ENCODE measurements at regions not wholly inside any gene's neighbourhood (a gene's known extent, or its start where the extent isn't known, plus 50 kb on each side); places are given as distances from the start of the nearest gene placed in this dataset.

- TF ChIP-seq CTCF (IDR thresholded peaks at IDR 0.05) (no peak), ZFX (IDR thresholded peaks at IDR 0.05; ENCODE audit: borderline replicate concordance) (no peak)
- H3K27ac ChIP-seq = no peak overlapping the region
Observed at GRCh38 chr15:101550124-101550523, 60.6 kb upstream of the PCSK6 start.

- no peak overlapping the region for H3K27ac ChIP-seq
- TF ChIP-seq CTCF (IDR thresholded peaks at IDR 0.05) (no peak), ZFX (IDR thresholded peaks at IDR 0.05; ENCODE audit: borderline replicate concordance) (no peak)
Observed at GRCh38 chr15:101549647-101550046, 60.1 kb upstream of the PCSK6 start.

- H3K27ac ChIP-seq = no peak overlapping the region
- TF ChIP-seq CTCF (IDR thresholded peaks at IDR 0.05) (no peak), ZFX (IDR thresholded peaks at IDR 0.05; ENCODE audit: borderline replicate concordance) (no peak)
Observed at GRCh38 chr15:101547737-101548136, 58.2 kb upstream of the PCSK6 start.

GRCh38 chr15:101545548-101546505 is 56.3 kb upstream of the PCSK6 start:
- TF ChIP-seq ZFX (IDR thresholded peaks at IDR 0.05; ENCODE audit: borderline replicate concordance) = no peak
- TF ChIP-seq CTCF (IDR thresholded peaks at IDR 0.05) = no peak
- no peak overlapping the region for H3K27ac ChIP-seq

- no peak for TF ChIP-seq ZFX (IDR thresholded peaks at IDR 0.05; ENCODE audit: borderline replicate concordance)
- TF ChIP-seq CTCF (IDR thresholded peaks at IDR 0.05) = no peak
- H3K27ac ChIP-seq = no peak overlapping the region
Observed at GRCh38 chr15:101544613-101544945, 55.1 kb upstream of the PCSK6 start.

GRCh38 chr15:101543926-101544612 is 54.6 kb upstream of the PCSK6 start:
- TF ChIP-seq CTCF (IDR thresholded peaks at IDR 0.05) (no peak), ZFX (IDR thresholded peaks at IDR 0.05; ENCODE audit: borderline replicate concordance) (no peak)
- no peak overlapping the region for H3K27ac ChIP-seq

GRCh38 chr15:101543431-101543830 is 53.9 kb upstream of the PCSK6 start:
- TF ChIP-seq CTCF (IDR thresholded peaks at IDR 0.05) (no peak), ZFX (IDR thresholded peaks at IDR 0.05; ENCODE audit: borderline replicate concordance) (no peak)
- no peak overlapping the region for H3K27ac ChIP-seq
